Tibial artery (tissue), 4 donors: ENCODE measurements at regions not wholly inside any gene's neighbourhood (a gene's known extent, or its start where the extent isn't known, plus 50 kb on each side); places are given as distances from the start of the nearest gene placed in this dataset.

Experiments used
- DNase-seq, 2 donors: peaks; one replicate each; pipeline ENCODE4 v3.0.0-alpha.2; 2019
- H3K27ac ChIP-seq, 2 donors: fragments of 200-600 bp; sonication (generic) in 1 of 2; 1 replicate in 1 of 2; 2 replicates in 1 of 2; pipeline ENCODE4 v1.5.1; 2018 to 2019; ENCODE audit warnings: mild to moderate bottlenecking in 1 of 2
- H3K27me3 ChIP-seq, 2 donors: fragments of 200-600 bp; sonication (generic) in 1 of 2; one replicate each; pipeline versions ENCODE4 v1.5.1 to v1.6.0; 2016 to 2019
- H3K36me3 ChIP-seq, 3 donors: fragments of 200-600 bp; sonication (generic) in 2 of 3; one replicate each; pipeline ENCODE4 v1.5.1; 2016 to 2019; ENCODE audit warnings: mild to moderate bottlenecking in 2 of 3
- H3K4me1 ChIP-seq, 4 donors: fragments of 200-600 bp; sonication (generic) in 2 of 4; 1 replicate in 3 of 4; 2 replicates in 1 of 4; pipeline ENCODE4 v1.5.1; 2016 to 2019
- H3K4me3 ChIP-seq, 2 donors: fragments of 200-600 bp; sonication (generic) in 1 of 2; 1 replicate in 1 of 2; 2 replicates in 1 of 2; pipeline ENCODE4 v1.5.1; 2018 to 2019; ENCODE audit warnings: mild to moderate bottlenecking in 2 of 2
- H3K9me3 ChIP-seq, 3 donors: fragments of 200-600 bp; sonication (generic) in 1 of 3; one replicate each; pipeline ENCODE4 v1.5.1; 2016 to 2019
- CTCF ChIP-seq, 2 experiments: fragments of 200-600 bp in 1 of 2; fragments of 450-650 bp in 1 of 2; IDR thresholded peaks; one replicate each; pipeline ENCODE4 v1.5.1; 2017 to 2019; ENCODE audit warnings: antibody characterized with exemption in 2 of 2, mild to moderate bottlenecking in 1 of 2, moderate library complexity in 1 of 2
- intact Hi-C: fragments of 100-400 bp; cut with DNase I; formaldehyde crosslinking; loops from one replicate; pipeline ENCODE4 v1.15.0; 2023; ENCODE audit warnings: low total_unique reads

DNA sequence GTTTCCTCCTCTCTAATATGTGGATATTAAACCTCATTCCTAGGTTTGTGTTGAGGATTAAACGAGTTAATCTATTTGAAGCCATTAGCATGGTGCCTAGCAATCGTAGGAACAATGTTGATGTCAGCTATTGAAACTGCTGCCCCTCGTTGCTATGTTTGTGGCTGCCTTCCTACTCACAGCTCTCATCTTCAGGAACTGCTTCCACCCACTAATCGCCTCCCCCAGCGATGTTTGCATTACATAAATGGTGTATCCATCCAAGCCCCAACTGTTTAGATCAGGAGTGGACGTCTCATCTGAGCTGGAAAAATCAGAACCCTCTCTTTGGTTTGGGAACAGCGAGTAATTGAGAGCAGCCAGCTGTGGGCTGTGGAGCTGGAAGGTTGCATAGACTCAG lies 416.6 kb downstream of the ARHGEF28 start:
- no peak overlapping the region for H3K27ac ChIP-seq
- TF ChIP-seq CTCF (IDR thresholded peaks at IDR 0.05): no peak
- no peak for DNase-seq
- intact Hi-C loops: no loop called here
- H3K4me1 ChIP-seq: no peaks in the 10 kb centered on the region
- H3K9me3 ChIP-seq: no peaks in the 10 kb centered on the region
- H3K27me3 ChIP-seq: no peaks in the 10 kb centered on the region
- no peaks in the 10 kb centered on the region for H3K36me3 ChIP-seq
- no peak overlapping the region for H3K4me3 ChIP-seq

GRCh38 chr5:74041913-74042312 lies 415.9 kb downstream of the ARHGEF28 start:
- Histone ChIP-seq H3K4me3 (no peak overlapping the region), H3K4me1 (no peaks in the 10 kb centered on the region), H3K36me3 (no peaks in the 10 kb centered on the region), H3K9me3 (no peaks in the 10 kb centered on the region), H3K27ac (no peak overlapping the region), H3K27me3 (no peaks in the 10 kb centered on the region)
- DNase-seq: no peak
- TF ChIP-seq CTCF (IDR thresholded peaks at IDR 0.05): no peak
- intact Hi-C loops: no loop called here

- TF ChIP-seq CTCF (IDR thresholded peaks at IDR 0.05): no peak
- no peak overlapping the region for H3K4me3 ChIP-seq
- no peaks in the 10 kb centered on the region for H3K4me1 ChIP-seq
- intact Hi-C loops: no loop called here
- H3K9me3 ChIP-seq: no peaks in the 10 kb centered on the region
- DNase-seq: no peak
- no peak overlapping the region for H3K27ac ChIP-seq
- H3K27me3 ChIP-seq: no peaks in the 10 kb centered on the region
- H3K36me3 ChIP-seq: no peaks in the 10 kb centered on the region
Observed at GRCh38 chr5:74040811-74041491, 415.0 kb downstream of the ARHGEF28 start.

DNA sequence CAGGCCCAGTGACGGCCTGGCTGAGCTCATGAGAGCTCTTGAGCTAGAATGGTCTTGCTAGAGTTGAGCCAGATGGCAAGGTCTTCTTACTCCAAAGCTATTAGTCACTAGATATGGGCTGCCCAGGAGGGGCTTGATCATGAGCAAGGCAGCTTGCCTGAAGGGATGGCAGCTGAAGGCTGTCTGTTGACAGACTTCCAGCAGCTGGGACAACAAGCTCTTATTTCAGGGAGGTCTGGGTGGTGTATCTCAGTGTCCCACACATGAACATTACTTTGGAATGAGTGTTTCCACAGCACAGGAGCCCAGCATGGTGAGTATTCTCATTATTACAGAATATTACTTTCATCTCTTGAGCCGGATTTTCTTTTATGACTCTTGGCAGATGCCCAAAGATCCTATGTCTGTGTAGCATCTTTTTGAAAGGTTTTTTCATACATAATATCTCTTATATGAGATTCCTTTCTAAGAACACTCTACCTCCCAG lies 414.1 kb downstream of the ARHGEF28 start:
- DNase-seq: peak in 1 of 2 donors; percentile 27
- Histone ChIP-seq H3K27ac (no peak overlapping the region), H3K4me3 (no peak overlapping the region), H3K9me3 (no peaks in the 10 kb centered on the region), H3K4me1 (no peaks in the 10 kb centered on the region), H3K27me3 (no peaks in the 10 kb centered on the region), H3K36me3 (no peaks in the 10 kb centered on the region)
- TF ChIP-seq CTCF (IDR thresholded peaks at IDR 0.05): no peak
- intact Hi-C loops: no loop called here

- no peak for DNase-seq
- Histone ChIP-seq H3K9me3 (no peaks in the 10 kb centered on the region), H3K27me3 (no peaks in the 10 kb centered on the region), H3K4me3 (no peak overlapping the region), H3K27ac (no peak overlapping the region), H3K4me1 (no peaks in the 10 kb centered on the region), H3K36me3 (no peaks in the 10 kb centered on the region)
- intact Hi-C loops: loop anchor here (5.0 to 10.0 kb wide), 2 partner anchors 135 to 607 kb away; partner anchors contain the start of gene ENC1
- TF ChIP-seq CTCF (IDR thresholded peaks at IDR 0.05): no peak
Observed at GRCh38 chr5:74037321-74037720, 411.3 kb downstream of the ARHGEF28 start.
